Nucleus accumbens (tissue), 56 donors: ENCODE measurements at regions not wholly inside any gene's neighbourhood (a gene's known extent, or its start where the extent isn't known, plus 50 kb on each side); places are given as distances from the start of the nearest gene placed in this dataset.
"Not testable (repeated sequence)": the region's sequence is repeated elsewhere in the genome, so short reads cannot be mapped to it uniquely, and the experiment has no call there.

Source experiments
- DNase-seq, 56 donors: peaks; one replicate each; lab custom pipeline; 2025; lab: John Stamatoyannopoulos, UW

DNA sequence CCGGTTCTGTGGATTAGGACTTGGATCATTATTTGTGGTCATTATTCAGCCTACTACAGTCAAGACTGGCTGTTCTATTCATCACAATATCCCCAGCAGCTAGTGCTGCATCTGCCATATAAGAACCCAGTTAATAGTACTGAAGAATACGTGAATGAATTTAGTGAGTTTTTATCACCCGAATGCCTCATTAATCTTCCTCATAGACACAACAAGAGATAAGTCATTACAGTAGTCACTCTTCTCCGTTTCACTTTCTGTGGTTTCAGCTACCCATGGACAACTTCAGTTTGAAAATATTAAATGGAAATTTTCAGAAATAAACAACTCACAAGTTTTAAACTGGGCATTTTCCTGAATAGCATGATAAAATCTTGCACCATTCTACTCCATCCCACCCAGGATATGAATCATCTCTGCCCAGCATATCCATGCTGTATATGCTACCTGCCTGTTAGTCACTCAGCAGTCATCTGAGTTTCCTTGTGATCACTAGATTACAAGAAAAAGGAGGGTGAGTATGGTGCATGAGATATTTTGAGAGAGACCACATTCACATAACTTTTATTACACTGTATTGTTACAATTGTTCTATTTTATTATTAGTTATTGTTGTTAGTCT is 363.7 kb upstream of the CHAC2 start:
- no peak for DNase-seq

DNA sequence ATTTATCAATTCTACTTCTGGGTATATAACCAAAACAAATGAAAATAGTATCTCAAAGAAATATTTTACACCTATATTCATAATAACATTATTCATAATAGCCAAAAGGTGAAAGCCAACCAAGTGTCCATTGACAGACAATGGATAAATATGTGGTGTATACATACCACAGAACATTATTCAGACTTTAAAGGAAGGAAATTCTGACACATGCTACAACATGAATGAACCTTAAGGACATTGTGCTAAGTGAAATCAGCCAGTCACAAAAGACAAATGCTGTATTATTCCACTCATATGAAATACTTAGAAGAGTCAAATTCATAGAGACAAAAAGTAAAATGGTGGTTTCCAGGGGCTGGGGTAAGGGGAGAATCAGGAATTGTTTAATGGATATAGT is 370.5 kb upstream of the CHAC2 start:
- DNase-seq = no peak

- DNase-seq = no peak
Measured at GRCh38 chr2:53381271-53381670, 386.3 kb upstream of the CHAC2 start.

- DNase-seq = no peak
Measured at GRCh38 chr2:53379547-53379946, 388.1 kb upstream of the CHAC2 start.

GRCh38 chr2:53378791-53379190 is 388.8 kb upstream of the CHAC2 start:
- no peak for DNase-seq

- no peak for DNase-seq
Measured at GRCh38 chr2:53373126-53373525, 394.5 kb upstream of the CHAC2 start.

GRCh38 chr2:53366543-53366942 is 401.1 kb upstream of the CHAC2 start:
- DNase-seq = no peak

DNA sequence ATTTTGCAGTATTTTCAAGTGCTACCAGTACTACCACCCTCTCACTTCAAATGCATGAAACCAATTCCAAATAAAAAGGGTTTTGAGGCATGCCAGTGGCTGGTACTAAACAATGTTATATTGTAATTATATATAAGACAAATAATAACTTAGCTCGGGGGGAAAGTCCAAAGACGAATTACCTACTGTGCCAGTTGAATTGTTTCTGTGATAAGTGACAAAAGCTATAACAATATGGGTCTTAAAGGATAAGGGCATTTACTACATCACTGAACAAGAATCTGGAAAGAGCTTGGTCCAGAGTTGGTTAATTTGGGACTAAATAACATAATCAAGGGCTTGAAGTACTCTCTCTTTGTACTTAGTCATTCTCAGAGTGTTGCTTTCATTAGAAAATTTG is 404.7 kb upstream of the CHAC2 start:
- DNase-seq = no peak

DNA sequence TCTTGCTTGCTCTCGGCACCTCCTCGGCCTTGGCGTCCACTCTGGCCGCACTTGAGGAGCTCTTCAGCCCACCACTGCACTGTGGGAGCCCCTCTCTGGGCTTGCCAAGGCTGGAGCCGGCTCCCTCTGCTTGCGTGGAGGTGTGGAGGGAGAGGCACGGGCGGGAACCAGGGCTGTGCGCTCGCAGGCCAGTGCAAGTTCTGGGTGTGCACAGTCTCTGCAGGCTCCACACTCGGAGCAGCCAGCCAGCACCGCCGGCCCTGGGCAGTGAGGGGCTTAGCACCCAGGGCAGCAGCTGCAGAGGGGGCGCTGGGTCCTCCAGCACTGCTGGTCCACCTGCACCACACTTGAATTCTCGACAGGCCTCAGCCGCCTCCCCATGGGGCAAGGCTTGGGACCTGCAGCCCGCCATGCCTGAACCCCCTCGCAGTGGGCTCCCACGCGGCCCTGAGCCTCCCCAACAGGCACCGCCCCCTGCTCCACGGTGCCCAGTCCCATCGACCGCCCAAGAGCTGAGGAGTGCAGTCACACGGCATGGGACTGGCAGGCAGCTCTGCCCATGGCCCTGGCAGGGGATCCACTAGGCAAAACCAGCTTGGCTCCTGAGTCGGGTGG is 411.2 kb upstream of the CHAC2 start:
- DNase-seq = no peak

GRCh38 chr2:53353135-53354114 is 414.2 kb upstream of the CHAC2 start:
- DNase-seq = no peak

- no peak for DNase-seq
Measured at GRCh38 chr2:53347269-53347668, 420.3 kb upstream of the CHAC2 start.

GRCh38 chr2:53342248-53342647 is 425.4 kb upstream of the CHAC2 start:
- no peak for DNase-seq

DNA sequence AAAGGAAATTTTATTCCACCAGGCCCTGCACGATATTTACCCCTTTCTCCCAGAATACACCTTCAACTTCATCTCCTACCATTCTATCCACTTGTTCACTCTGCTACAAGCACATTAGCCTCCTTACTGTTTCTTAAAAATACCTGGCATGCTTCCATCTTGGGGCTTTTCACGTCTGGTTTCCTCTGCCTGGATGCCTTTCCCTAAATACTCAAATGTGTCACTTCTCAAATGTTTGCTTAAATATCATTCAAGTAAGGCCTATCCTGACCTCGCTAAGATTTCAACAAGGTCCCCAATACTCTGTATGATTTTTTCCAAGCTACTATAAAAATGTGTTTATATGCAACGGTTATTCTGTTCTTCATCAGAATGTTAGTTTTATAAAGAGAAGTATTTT is 433.0 kb upstream of the CHAC2 start:
- DNase-seq = no peak

DNA sequence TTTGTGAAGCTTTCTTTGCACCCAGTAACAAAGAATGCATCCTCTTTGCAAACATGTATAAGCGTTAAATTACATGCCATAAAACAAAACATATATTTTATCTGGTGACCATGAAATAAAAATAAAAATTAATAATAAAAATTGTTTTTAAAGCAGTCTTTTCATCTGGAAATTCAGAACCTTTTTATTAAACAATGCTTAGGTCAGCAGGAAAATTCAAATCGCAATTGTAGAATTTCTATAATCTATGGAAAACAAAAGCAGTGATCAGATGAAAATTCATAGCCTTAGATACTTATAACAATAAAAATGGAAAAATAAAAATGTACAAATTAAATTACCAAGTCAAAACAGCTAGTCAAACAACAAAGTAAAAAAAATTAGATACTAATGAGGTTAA is 435.9 kb upstream of the CHAC2 start:
- no peak for DNase-seq

- DNase-seq = no peak
Measured at GRCh38 chr2:53317861-53318260, 449.7 kb upstream of the CHAC2 start.

- no peak for DNase-seq
Measured at GRCh38 chr2:53315149-53315548, 452.5 kb upstream of the CHAC2 start.

DNA sequence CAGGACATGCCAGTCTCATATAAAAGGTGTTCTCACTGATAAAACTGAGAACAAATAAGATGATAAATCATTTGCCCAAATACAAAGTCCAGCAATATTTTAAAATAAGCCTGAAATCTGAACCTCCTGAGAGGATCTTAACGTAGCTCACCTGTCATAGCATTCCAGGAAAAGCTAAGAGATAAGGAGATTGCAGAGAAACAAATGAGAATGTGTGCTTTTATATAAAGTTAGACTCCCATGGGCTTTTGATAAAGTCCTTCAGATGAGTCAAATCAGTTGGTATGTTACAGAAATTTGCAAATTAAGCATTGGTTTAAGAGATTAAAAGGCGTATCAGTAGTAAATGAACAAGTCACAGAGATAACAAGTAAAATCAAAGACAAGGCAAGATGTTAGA is 452.9 kb upstream of the CHAC2 start:
- DNase-seq = no peak

GRCh38 chr2:53313644-53314043 is 454.0 kb upstream of the CHAC2 start:
- DNase-seq = not testable (repeated sequence)

- DNase-seq = no peak
Measured at GRCh38 chr2:53312721-53313120, 454.9 kb upstream of the CHAC2 start.

GRCh38 chr2:53312181-53312580 is 455.4 kb upstream of the CHAC2 start:
- DNase-seq = no peak

GRCh38 chr2:53303012-53303578 is 464.5 kb upstream of the CHAC2 start:
- DNase-seq = no peak
